GM12878 (cell line): ENCODE measurements at regions not wholly inside any gene's neighbourhood (a gene's known extent, or its start where the extent isn't known, plus 50 kb on each side); places are given as distances from the start of the nearest gene placed in this dataset.

Experiments used
- ATAC-seq: fragments of 200-7000 bp; cut with Tn5 transposase; 3 replicates; pipeline ENCODE4 v1.9.1; 2020; ENCODE audit warnings: mild to moderate bottlenecking, moderate library complexity
- BruUV-seq: library from RNA; stranded (reverse); fragments of 400-500 nt; replicated peaks from 2 replicates; lab custom pipeline; 2021; lab: Mats Ljungman, UMichigan
- CTCF ChIA-PET: fragments of 300-600 bp; sonication (Branson Sonifier 250); formaldehyde crosslinking; extraction: SDS; loops from one replicate; lab custom pipeline; 2021; ENCODE audit warnings: inconsistent platforms; lab: Yijun Ruan, JAX
- POLR2A ChIA-PET: fragments of 350-600 bp; formaldehyde crosslinking; extraction: SDS; loops from one replicate; lab custom pipeline; 2021; ENCODE audit warnings: inconsistent platforms; lab: Charles Lee
- RAD21 ChIA-PET: fragments of 300-600 bp; sonication (Branson Sonifier 250); formaldehyde crosslinking; loops from one replicate; lab custom pipeline; 2023; ENCODE audit warnings: antibody characterized with exemption; ENCODE audit not compliant: unreplicated experiment; lab: Charles Lee
- SMC1A ChIA-PET: fragments of 300-600 bp; sonication (Branson Sonifier 250); formaldehyde crosslinking; loops from one replicate; lab custom pipeline; 2023; ENCODE audit not compliant: unreplicated experiment, uncharacterized antibody; lab: Charles Lee
- DNase-seq: peaks from one replicate; pipeline ENCODE4 v3.0.0-alpha.2; 2011; ENCODE audit warnings: low read depth, low spot score
- FAIRE-seq: peaks from 3 replicates; lab custom pipeline; 2011; peaks lifted over from hg19 to GRCh38; lab: Jason Lieb, UNC
- H2AFZ ChIP-seq: 2 replicates; pipeline ENCODE4 v1.6.0; 2011; ENCODE audit warnings: low read depth, low read length, control low read depth; ENCODE audit not compliant: control insufficient read depth
- H3K27ac ChIP-seq: 2 replicates; pipeline ENCODE4 v1.5.1; 2011; ENCODE audit warnings: control low read depth; ENCODE audit not compliant: control insufficient read depth, insufficient read depth
- H3K27me3 ChIP-seq, 2 experiments: replicated peaks in 1 of 2; 2 replicates each; pipeline versions ENCODE4 v1.6.0 to v1.6.1; 2011; ENCODE audit warnings: low read length in 1 of 2; ENCODE audit not compliant: control insufficient read depth in 2 of 2, insufficient read depth in 2 of 2
- H3K36me3 ChIP-seq, 2 experiments: 2 replicates each; pipeline ENCODE4 v1.5.1; 2011; ENCODE audit warnings: low read length in 1 of 2; ENCODE audit not compliant: control insufficient read depth in 2 of 2, insufficient read depth in 2 of 2
- H3K4me1 ChIP-seq: 2 replicates; pipeline ENCODE4 v1.6.1; 2011; ENCODE audit warnings: mild to moderate bottlenecking, low read length, moderate library complexity, mixed read lengths; ENCODE audit not compliant: control insufficient read depth, insufficient read depth
- H3K4me2 ChIP-seq: 2 replicates; pipeline ENCODE4 v1.6.0; 2011; ENCODE audit warnings: control low read depth; ENCODE audit not compliant: control insufficient read depth, insufficient read depth
- H3K4me3 ChIP-seq: fragments of 200-600 bp; sonication (generic); 2 replicates; pipeline ENCODE4 v1.5.1; 2016
- H3K79me2 ChIP-seq: 2 replicates; pipeline ENCODE4 v1.6.0; 2011; ENCODE audit warnings: low read length; ENCODE audit not compliant: control insufficient read depth, insufficient read depth
- H3K9ac ChIP-seq: 2 replicates; pipeline ENCODE4 v1.8.0; 2011; ENCODE audit warnings: low read length, control low read depth, mixed read lengths; ENCODE audit not compliant: control insufficient read depth, insufficient read depth
- H3K9me3 ChIP-seq: replicated peaks from 3 replicates; pipeline ENCODE4 v1.5.1; 2011; ENCODE audit warnings: mild to moderate bottlenecking, low read length; ENCODE audit not compliant: control insufficient read depth, insufficient read depth
- H4K20me1 ChIP-seq: 2 replicates; pipeline ENCODE4 v1.6.0; 2011; ENCODE audit not compliant: control insufficient read depth, insufficient read depth
- BMI1 ChIP-seq: fragments of 450-650 bp; IDR thresholded peaks from 2 replicates; pipeline ENCODE4 v1.6.1; 2016; ENCODE audit warnings: mild to moderate bottlenecking, moderate library complexity, borderline replicate concordance
- CHD2 ChIP-seq: IDR thresholded peaks from 2 replicates; pipeline ENCODE4 v1.6.1; 2011; ENCODE audit warnings: low read depth, low read length, improper control_type of control experiment, borderline replicate concordance
- E2F8 ChIP-seq: fragments of 450-650 bp; IDR thresholded peaks from 2 replicates; pipeline ENCODE4 v1.6.1; 2018; ENCODE audit warnings: mild to moderate bottlenecking, low read depth, moderate library complexity; ENCODE audit not compliant: partially characterized antibody
- HDAC6 ChIP-seq: fragments of 200-600 bp; sonication (generic); IDR thresholded peaks from one replicate; pipeline ENCODE4 v1.8.0; 2017; ENCODE audit warnings: antibody characterized with exemption; ENCODE audit not compliant: unreplicated experiment
- IRF3 ChIP-seq: fragments of 450-650 bp; IDR thresholded peaks from 2 replicates; pipeline ENCODE4 v1.6.1; 2014; ENCODE audit warnings: mild to moderate bottlenecking
- LARP7 ChIP-seq: fragments of 450-650 bp; IDR thresholded peaks from 2 replicates; pipeline ENCODE4 v1.6.1; 2017; ENCODE audit warnings: mild to moderate bottlenecking
- MTA2 ChIP-seq: fragments of 450-650 bp; IDR thresholded peaks from 2 replicates; pipeline ENCODE4 v1.6.1; 2016; ENCODE audit warnings: low read depth, mild to moderate bottlenecking, moderate library complexity
- NR2C2 ChIP-seq: IDR thresholded peaks from 2 replicates; pipeline ENCODE4 v1.6.1; 2011; ENCODE audit warnings: borderline replicate concordance, low read depth; ENCODE audit not compliant: control insufficient read depth, insufficient read length
- PBX3 ChIP-seq: IDR thresholded peaks from 2 replicates; pipeline ENCODE4 v1.6.1; 2011; ENCODE audit warnings: mild to moderate bottlenecking, low read depth, low read length, moderate library complexity; ENCODE audit not compliant: insufficient replicate concordance
- POLR2AphosphoS5 ChIP-seq: IDR thresholded peaks from 2 replicates; pipeline ENCODE4 v1.6.1; 2011; ENCODE audit warnings: mild to moderate bottlenecking, low read length, inconsistent platforms
- RELA ChIP-seq: fragments of 450-650 bp; IDR thresholded peaks from 2 replicates; pipeline ENCODE4 v1.8.0; 2014; ENCODE audit warnings: borderline replicate concordance; ENCODE audit not compliant: partially characterized antibody
- ZBTB33 ChIP-seq: fragments of 450-650 bp; IDR thresholded peaks from 2 replicates; pipeline ENCODE4 v1.6.1; 2017; ENCODE audit warnings: mild to moderate bottlenecking
- ZNF207 ChIP-seq: fragments of 450-650 bp; IDR thresholded peaks from 2 replicates; pipeline ENCODE4 v1.6.1; 2014; ENCODE audit warnings: antibody characterized with exemption, mild to moderate bottlenecking, borderline replicate concordance
- WGBS: methylation state at CpG from one replicate; pipeline ENCODE4 v1.1.6; 2016; ENCODE audit warnings: low lambda C conversion rate; ENCODE audit not compliant: insufficient replicate concordance, insufficient coverage; ENCODE audit errors: missing lambda C conversion rate; 5-methylcytosine and 5-hydroxymethylcytosine counted together
- in situ Hi-C: fragments of 300-500 bp; cut with MboI; formaldehyde crosslinking; loops from 9 replicates; pipeline ENCODE4 v1.14.3; 2018; ENCODE audit warnings: mixed read lengths
- intact Hi-C: fragments of 100-400 bp; cut with micrococcal nuclease; formaldehyde crosslinking; loops from one replicate; pipeline ENCODE4 v1.14.2; 2022; ENCODE audit not compliant: unreplicated experiment

- no TSS peak for BruUV-seq
- DNase-seq = no peak
- Histone ChIP-seq H3K36me3 (no peaks in the 10 kb centered on the region), H3K4me1 (no peaks in the 10 kb centered on the region), H3K4me2 (no peak overlapping the region), H3K9ac (no peak overlapping the region), H2AFZ (no peak overlapping the region), H3K4me3 (no peak overlapping the region), H4K20me1 (no peaks in the 10 kb centered on the region), H3K9me3 (no peaks in the 10 kb centered on the region), H3K27me3 (no peaks in the 10 kb centered on the region), H3K27ac (no peak overlapping the region), H3K79me2 (no peaks in the 10 kb centered on the region)
- TF ChIP-seq E2F8 = no peak
- TF ChIP-seq ZBTB33 = no peak
- TF ChIP-seq MTA2 = no peak
- TF ChIP-seq CHD2 = no peak
- no peak for TF ChIP-seq RELA
- no peak for TF ChIP-seq HDAC6
- no peak for TF ChIP-seq IRF3
- no peak for TF ChIP-seq ZNF207
- TF ChIP-seq NR2C2 = no peak
- no peak for TF ChIP-seq POLR2AphosphoS5
- no peak for TF ChIP-seq LARP7
- no peak for TF ChIP-seq PBX3
- no peak for TF ChIP-seq BMI1
- in situ Hi-C loops = no loop called here
- no peak for ATAC-seq
- ChIA-PET SMC1A (no interaction called here), CTCF (no interaction called here), POLR2A (no interaction called here), RAD21 (no interaction called here)
- WGBS = 41% methylated on average over 15 of the region's 15 CpGs
- FAIRE-seq = no peak
- intact Hi-C loops = no loop called here
Observed at GRCh38 chr6:21887231-21888185, 294.0 kb downstream of the SOX4 start.
